B cell (primary cell): ENCODE measurements at regions not wholly inside any gene's neighbourhood (a gene's known extent, or its start where the extent isn't known, plus 50 kb on each side); places are given as distances from the start of the nearest gene placed in this dataset.

ENCODE experiments used
- ATAC-seq: fragments of 200-7000 bp; cut with Tn5 transposase; one replicate; pipeline ENCODE4 v1.10.0; 2021; ENCODE audit warnings: low read depth, mild to moderate bottlenecking, moderate number of reproducible peaks, moderate library complexity
- CTCF ChIA-PET: fragments of 350-600 bp; sonication (Branson Sonifier 250); formaldehyde crosslinking; loops from one replicate; lab custom pipeline; 2021; ENCODE audit warnings: antibody characterized with exemption, inconsistent platforms; lab: Charles Lee
- POLR2A ChIA-PET: fragments of 350-600 bp; sonication (Branson Sonifier 250); formaldehyde crosslinking; loops from one replicate; lab custom pipeline; 2021; ENCODE audit warnings: antibody characterized with exemption; lab: Charles Lee
- DNase-seq: peaks from one replicate; pipeline ENCODE4 v3.0.0; 2013
- H2AFZ ChIP-seq: 2 replicates; pipeline ENCODE4 v1.6.1; 2012; ENCODE audit warnings: mild to moderate bottlenecking, low read depth, low read length; ENCODE audit not compliant: insufficient read depth, poor library complexity, severe bottlenecking
- H3K27ac ChIP-seq, 2 donors: 1 replicate in 1 of 2; 2 replicates in 1 of 2; pipeline ENCODE4 v1.5.1; 2012 to 2013; ENCODE audit warnings: low read length in 2 of 2, mild to moderate bottlenecking in 2 of 2, moderate library complexity in 1 of 2
- H3K27me3 ChIP-seq, 4 experiments: fragments of 200-600 bp in 1 of 4; sonication (generic) in 1 of 4; replicated peaks in 1 of 4; 1 replicate in 2 of 4; 2 replicates in 2 of 4; pipeline versions ENCODE4 v1.6.1 to v1.7.0; 2013 to 2016; ENCODE audit warnings: low read length in 3 of 4, mild to moderate bottlenecking in 2 of 4, mixed read lengths in 1 of 4, moderate library complexity in 1 of 4; ENCODE audit not compliant: insufficient read depth in 4 of 4, control insufficient read depth in 3 of 4; ENCODE audit errors: control extremely low read depth in 1 of 4
- H3K36me3 ChIP-seq, 2 experiments: replicated peaks in 1 of 2; 1 replicate in 1 of 2; 2 replicates in 1 of 2; pipeline versions ENCODE4 v1.6.1 to v1.7.1; 2013; ENCODE audit warnings: low read length in 1 of 2; ENCODE audit not compliant: insufficient read depth in 2 of 2, control insufficient read depth in 1 of 2; ENCODE audit errors: control extremely low read depth in 1 of 2, extremely low read depth in 1 of 2
- H3K4me1 ChIP-seq, 2 donors: fragments of 200-600 bp in 1 of 2; sonication (generic) in 1 of 2; 1 replicate in 1 of 2; 2 replicates in 1 of 2; pipeline versions ENCODE4 v1.5.1 to v1.6.1; 2013 to 2017; ENCODE audit warnings: low read length in 2 of 2; ENCODE audit not compliant: control insufficient read depth in 2 of 2, insufficient read depth in 2 of 2
- H3K4me2 ChIP-seq: replicated peaks from 2 replicates; pipeline ENCODE3; 2012; ENCODE audit warnings: mild to moderate bottlenecking, low read depth, low read length; ENCODE audit not compliant: poor library complexity, severe bottlenecking
- H3K4me3 ChIP-seq, 5 experiments: fragments of 200-600 bp in 1 of 5; sonication (generic) in 1 of 5; 1 replicate in 3 of 5; 2 replicates in 2 of 5; pipeline versions ENCODE4 v1.5.1 to v1.7.0; 2011 to 2016; ENCODE audit warnings: low read length in 4 of 5, mild to moderate bottlenecking in 4 of 5, low read depth in 2 of 5, control low read depth in 1 of 5, moderate library complexity in 1 of 5; ENCODE audit not compliant: insufficient read depth in 1 of 5; ENCODE audit errors: control extremely low read depth in 1 of 5, extremely low read depth in 1 of 5
- H3K79me2 ChIP-seq: fragments of 200-600 bp; sonication (generic); one replicate; pipeline ENCODE4 v1.6.0; 2016; ENCODE audit warnings: low read length; ENCODE audit not compliant: control insufficient read depth, insufficient read depth
- H3K9ac ChIP-seq: fragments of 200-600 bp; sonication (generic); 2 replicates; pipeline ENCODE4 v1.6.1; 2017; ENCODE audit warnings: mild to moderate bottlenecking, low read length, moderate library complexity
- H3K9me3 ChIP-seq, 3 donors: one replicate each; pipeline versions ENCODE4 v1.6.1 to v1.7.1; 2013; ENCODE audit warnings: low read length in 2 of 3; ENCODE audit not compliant: control insufficient read depth in 2 of 3, insufficient read depth in 1 of 3; ENCODE audit errors: control extremely low read depth in 1 of 3
- H4K20me1 ChIP-seq: 2 replicates; pipeline ENCODE4 v1.6.0; 2012; ENCODE audit warnings: mild to moderate bottlenecking, low read length; ENCODE audit not compliant: insufficient read depth, control insufficient read depth, poor library complexity, severe bottlenecking
- H3K27ac Mint-ChIP-seq: one replicate; pipeline ENCODE4 v1.8.0; 2021; ENCODE audit warnings: mixed read lengths
- H3K27me3 Mint-ChIP-seq: one replicate; pipeline ENCODE4 v1.8.0; 2021; ENCODE audit warnings: mixed read lengths
- H3K4me1 Mint-ChIP-seq: one replicate; pipeline ENCODE4 v1.8.0; 2021; ENCODE audit warnings: mixed read lengths
- H3K4me3 Mint-ChIP-seq: one replicate; pipeline ENCODE4 v1.8.0; 2021; ENCODE audit warnings: mixed read lengths
- H3K9me3 Mint-ChIP-seq: one replicate; pipeline ENCODE4 v1.8.0; 2022; ENCODE audit warnings: mixed read lengths; ENCODE audit not compliant: insufficient read depth
- CTCF ChIP-seq: fragments of 200-600 bp; IDR thresholded peaks from one replicate; pipeline ENCODE4 v1.8.0; 2022; ENCODE audit warnings: antibody characterized with exemption, mild to moderate bottlenecking
- EZH2 ChIP-seq: IDR thresholded peaks from 2 replicates; pipeline ENCODE4 v1.6.1; 2012; ENCODE audit warnings: borderline replicate concordance, low read depth, mild to moderate bottlenecking, moderate library complexity, low read length; ENCODE audit not compliant: insufficient read depth, poor library complexity, severe bottlenecking
- WGBS: methylation state at CpG from one replicate; pipeline ENCODE4 v1.1.5; 2013; ENCODE audit warnings: missing lambda C conversion rate; ENCODE audit not compliant: insufficient coverage; 5-methylcytosine and 5-hydroxymethylcytosine counted together
- intact Hi-C: fragments of 100-400 bp; cut with micrococcal nuclease; formaldehyde crosslinking; loops from one replicate; pipeline ENCODE4 v1.10.0; 2022

- no peak for DNase-seq
- Histone ChIP-seq H3K9me3 (no peaks in the 10 kb centered on the region), H3K4me2 (no peak overlapping the region), H4K20me1 (no peaks in the 10 kb centered on the region), H3K9ac (no peak overlapping the region), H3K27ac (no peak overlapping the region), H3K36me3 (no peaks in the 10 kb centered on the region), H2AFZ (no peak overlapping the region), H3K79me2 (no peaks in the 10 kb centered on the region), H3K27me3 (no peaks in the 10 kb centered on the region), H3K4me3 (no peak overlapping the region), H3K4me1 (no peaks in the 10 kb centered on the region)
- POLR2A ChIA-PET: no interaction called here
- CTCF ChIA-PET: no interaction called here
- H3K4me3 Mint-ChIP-seq: no peak overlapping the region
- peaks cover under 1% of the 10 kb centered on the region for H3K9me3 Mint-ChIP-seq
- intact Hi-C loops: no loop called here
- no peaks in the 10 kb centered on the region for H3K4me1 Mint-ChIP-seq
- WGBS: 80% methylated on average over 1 of the region's 4 CpGs
- ATAC-seq: no peak
- no peaks in the 10 kb centered on the region for H3K27me3 Mint-ChIP-seq
- no peak overlapping the region for H3K27ac Mint-ChIP-seq
- TF ChIP-seq EZH2 (no peak), CTCF (no peak)
Measured at GRCh38 chr11:109490953-109491635, 69.1 kb downstream of the C11orf87 start.

GRCh38 chr11:109506115-109506514 lies 84.1 kb downstream of the C11orf87 start:
- no peaks in the 10 kb centered on the region for H4K20me1 ChIP-seq
- ATAC-seq (no peak), DNase-seq (no peak)
- no peak overlapping the region for H3K27ac Mint-ChIP-seq
- no peaks in the 10 kb centered on the region for H3K9me3 ChIP-seq
- intact Hi-C loops: no loop called here
- WGBS: 94% methylated on average over 2 of the region's 3 CpGs
- no peaks in the 10 kb centered on the region for H3K4me1 ChIP-seq
- no peaks in the 10 kb centered on the region for H3K9me3 Mint-ChIP-seq
- TF ChIP-seq CTCF (no peak), EZH2 (no peak)
- H3K79me2 ChIP-seq: no peaks in the 10 kb centered on the region
- no peaks in the 10 kb centered on the region for H3K4me1 Mint-ChIP-seq
- H3K4me2 ChIP-seq: no peak overlapping the region
- no peak overlapping the region for H3K9ac ChIP-seq
- H2AFZ ChIP-seq: no peak overlapping the region
- H3K4me3 ChIP-seq: no peak overlapping the region
- H3K27me3 ChIP-seq: no peaks in the 10 kb centered on the region
- H3K36me3 ChIP-seq: no peaks in the 10 kb centered on the region
- CTCF ChIA-PET: no interaction called here
- no peak overlapping the region for H3K4me3 Mint-ChIP-seq
- no peaks in the 10 kb centered on the region for H3K27me3 Mint-ChIP-seq
- POLR2A ChIA-PET: no interaction called here
- no peak overlapping the region for H3K27ac ChIP-seq
